Esophagus squamous epithelium (tissue), 5 donors: ENCODE measurements at regions not wholly inside any gene's neighbourhood (a gene's known extent, or its start where the extent isn't known, plus 50 kb on each side); places are given as distances from the start of the nearest gene placed in this dataset.

ENCODE experiments used
- DNase-seq: peaks from one replicate; lab custom pipeline; 2025; lab: John Stamatoyannopoulos, UW
- H3K27ac ChIP-seq, 4 donors: fragments of 200-600 bp; sonication (generic); one replicate each; pipeline ENCODE4 v1.5.1; 2016 to 2019; ENCODE audit warnings: mild to moderate bottlenecking in 1 of 4
- H3K27me3 ChIP-seq, 4 donors: fragments of 200-600 bp; sonication (generic); 1 replicate in 3 of 4; 2 replicates in 1 of 4; pipeline versions ENCODE4 v1.5.1 to v1.6.0; 2017 to 2021; ENCODE audit warnings: antibody characterized with exemption in 1 of 4
- H3K36me3 ChIP-seq, 3 donors: fragments of 200-600 bp; sonication (generic); one replicate each; pipeline ENCODE4 v1.5.1; 2016 to 2019
- H3K4me1 ChIP-seq, 3 donors: fragments of 200-600 bp; sonication (generic); one replicate each; pipeline ENCODE4 v1.5.1; 2017 to 2019
- H3K4me3 ChIP-seq, 4 donors: fragments of 200-600 bp; sonication (generic); 1 replicate in 3 of 4; 2 replicates in 1 of 4; pipeline ENCODE4 v1.5.1; 2016 to 2019; ENCODE audit warnings: mild to moderate bottlenecking in 2 of 4, moderate library complexity in 1 of 4
- H3K9me3 ChIP-seq, 3 donors: fragments of 200-600 bp; sonication (generic); one replicate each; pipeline ENCODE4 v1.5.1; 2016 to 2019
- CTCF ChIP-seq, 6 experiments: fragments of 450-650 bp in 4 of 6; fragments of 200-600 bp in 2 of 6; sonication (generic) in 2 of 6; IDR thresholded peaks; one replicate each; pipeline ENCODE4 v1.5.1; 2016 to 2019; ENCODE audit warnings: antibody characterized with exemption in 6 of 6, mild to moderate bottlenecking in 4 of 6, moderate library complexity in 4 of 6
- POLR2A ChIP-seq, 4 donors: fragments of 450-650 bp; IDR thresholded peaks; one replicate each; pipeline ENCODE4 v1.6.1; 2017; ENCODE audit warnings: antibody characterized with exemption in 4 of 4, mild to moderate bottlenecking in 4 of 4, moderate library complexity in 3 of 4
- WGBS, 2 donors: methylation state at CpG; one replicate each; pipeline ENCODE4 v1.1.5; 2018; 5-methylcytosine and 5-hydroxymethylcytosine counted together
- intact Hi-C: fragments of 100-400 bp; cut with DNase I; formaldehyde crosslinking; loops from one replicate; pipeline ENCODE4 v1.15.0; 2022
- donor health status: DM: yes; HTN: yes; CAD: no.

- no peak for DNase-seq
- Histone ChIP-seq H3K4me3 (no peak overlapping the region), H3K27me3 (no peaks in the 10 kb centered on the region), H3K27ac (no peak overlapping the region), H3K4me1 (no peaks in the 10 kb centered on the region), H3K9me3 (peaks cover 0 to 5% (median 0%) of the 10 kb centered on the region in 3 donors), H3K36me3 (no peaks in the 10 kb centered on the region)
- WGBS, 2 donors = 43 to 66% methylated on average over 5 to 7 of the region's 7 CpGs
- no peak for TF ChIP-seq POLR2A (IDR thresholded peaks at IDR 0.05)
- no peak for TF ChIP-seq CTCF (IDR thresholded peaks at IDR 0.05)
- intact Hi-C loops = no loop called here
Observed at GRCh38 chr2:4085186-4085585, 381.8 kb downstream of the DCDC2C start.

GRCh38 chr2:4090668-4091630 lies 387.6 kb downstream of the DCDC2C start:
- no peak for DNase-seq
- TF ChIP-seq POLR2A (IDR thresholded peaks at IDR 0.05) = no peak
- no peak for TF ChIP-seq CTCF (IDR thresholded peaks at IDR 0.05)
- H3K36me3 ChIP-seq = no peaks in the 10 kb centered on the region
- WGBS, 2 donors = 36 to 44% methylated on average over 11 to 12 of the region's 14 CpGs
- no peak overlapping the region for H3K27ac ChIP-seq
- H3K4me1 ChIP-seq = no peaks in the 10 kb centered on the region
- H3K4me3 ChIP-seq = no peak overlapping the region
- intact Hi-C loops = no loop called here
- no peaks in the 10 kb centered on the region for H3K9me3 ChIP-seq
- no peaks in the 10 kb centered on the region for H3K27me3 ChIP-seq

GRCh38 chr2:4091869-4092268 lies 388.5 kb downstream of the DCDC2C start:
- no peak for DNase-seq
- 72 to 82% methylated on average over 3 of the region's 3 CpGs for WGBS, 2 donors
- Histone ChIP-seq H3K4me3 (no peak overlapping the region), H3K9me3 (no peaks in the 10 kb centered on the region), H3K36me3 (no peaks in the 10 kb centered on the region), H3K27me3 (no peaks in the 10 kb centered on the region), H3K27ac (no peak overlapping the region), H3K4me1 (no peaks in the 10 kb centered on the region)
- intact Hi-C loops = no loop called here
- TF ChIP-seq CTCF (IDR thresholded peaks at IDR 0.05) (no peak), POLR2A (IDR thresholded peaks at IDR 0.05) (no peak)

GRCh38 chr2:4094743-4095142 lies 391.4 kb downstream of the DCDC2C start:
- Histone ChIP-seq H3K9me3 (no peaks in the 10 kb centered on the region), H3K27me3 (no peaks in the 10 kb centered on the region), H3K27ac (no peak overlapping the region), H3K4me1 (no peaks in the 10 kb centered on the region), H3K36me3 (no peaks in the 10 kb centered on the region), H3K4me3 (no peak overlapping the region)
- TF ChIP-seq CTCF (IDR thresholded peaks at IDR 0.05) (no peak), POLR2A (IDR thresholded peaks at IDR 0.05) (no peak)
- intact Hi-C loops = no loop called here
- DNase-seq = no peak
- WGBS, 2 donors = 90% methylated on average over 8 of the region's 8 CpGs

- no peak for TF ChIP-seq POLR2A (IDR thresholded peaks at IDR 0.05)
- no peak for TF ChIP-seq CTCF (IDR thresholded peaks at IDR 0.05)
- DNase-seq = no peak
- intact Hi-C loops = no loop called here
- Histone ChIP-seq H3K36me3 (no peaks in the 10 kb centered on the region), H3K9me3 (no peaks in the 10 kb centered on the region), H3K4me3 (no peak overlapping the region), H3K27ac (no peak overlapping the region), H3K27me3 (no peaks in the 10 kb centered on the region), H3K4me1 (no peaks in the 10 kb centered on the region)
- WGBS, 2 donors = 71 to 73% methylated on average over 7 of the region's 7 CpGs
Observed at GRCh38 chr2:4096978-4097766, 393.8 kb downstream of the DCDC2C start.
